GM18861 (cell line): ENCODE measurements at regions not wholly inside any gene's neighbourhood (a gene's known extent, or its start where the extent isn't known, plus 50 kb on each side); places are given as distances from the start of the nearest gene placed in this dataset.

Experiments
- ATAC-seq: cut with Tn5 transposase; IDR thresholded peaks from one replicate; pipeline ENCODE4 v1.9.1; 2021; ENCODE audit not compliant: unreplicated experiment

GRCh38 chr10:47101807-47102206 is 190.6 kb downstream of the PTPN20 start:
- ATAC-seq, result no peak

DNA sequence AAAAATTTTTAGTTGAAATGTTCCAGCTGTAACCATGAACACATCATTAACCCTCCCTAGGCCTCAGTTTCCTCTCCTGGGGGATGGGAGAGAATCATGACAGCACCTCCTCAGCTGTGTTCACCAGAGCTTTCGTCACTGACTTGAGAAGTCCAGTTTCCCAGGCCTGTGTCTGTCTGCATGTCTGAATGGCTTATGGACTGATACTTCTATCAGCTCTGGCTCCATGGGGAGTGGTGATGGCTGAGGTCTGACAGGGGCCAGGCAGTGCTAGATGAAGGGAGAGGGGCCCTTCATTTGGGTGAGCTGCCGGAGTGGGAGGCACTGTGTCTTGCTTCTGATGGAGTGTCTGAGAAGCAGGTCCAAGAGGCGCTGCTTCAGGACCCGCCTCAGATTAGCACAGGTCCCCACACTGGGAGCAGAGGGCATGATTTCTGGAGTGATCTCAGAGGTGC is 192.9 kb downstream of the PTPN20 start:
- ATAC-seq, result no peak

GRCh38 chr10:47104786-47105385 is 193.7 kb downstream of the PTPN20 start:
- ATAC-seq, result no peak

DNA sequence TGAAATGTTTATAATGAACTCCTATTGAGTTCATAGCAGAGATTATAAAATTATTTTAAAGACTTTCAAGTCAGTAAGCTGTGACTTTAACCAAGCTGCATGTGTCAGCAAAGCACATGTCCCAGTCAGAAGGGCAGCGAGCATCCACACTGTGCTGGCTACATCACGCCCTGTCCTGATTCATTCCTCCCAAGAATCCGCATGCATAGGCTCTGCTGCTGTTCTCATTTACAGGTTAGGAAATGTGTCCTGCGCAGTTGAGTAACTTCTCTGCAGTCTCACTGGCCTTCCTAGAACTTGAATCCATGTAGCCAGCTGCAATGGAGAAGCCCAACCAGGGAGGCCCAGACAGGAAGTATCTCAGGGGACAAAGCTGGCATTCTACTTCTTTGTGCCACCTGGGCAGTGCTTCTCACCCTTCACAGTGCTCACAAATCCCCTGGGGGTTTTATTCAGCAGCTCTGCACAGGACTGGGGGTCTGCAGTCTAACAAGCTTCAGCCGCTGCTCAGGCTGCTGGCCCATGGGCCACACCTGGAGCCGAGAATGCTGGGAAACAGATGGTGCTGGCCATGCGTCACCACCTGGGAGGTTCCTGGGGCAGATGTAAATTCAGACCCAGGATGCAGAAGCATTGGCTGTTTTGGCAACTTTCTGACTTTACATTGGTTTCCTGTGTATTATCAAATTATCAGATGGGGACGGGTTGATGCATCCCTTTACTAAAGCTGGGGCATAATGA is 192.8 kb upstream of the GDF10 start:
- ATAC-seq, result no peak

DNA sequence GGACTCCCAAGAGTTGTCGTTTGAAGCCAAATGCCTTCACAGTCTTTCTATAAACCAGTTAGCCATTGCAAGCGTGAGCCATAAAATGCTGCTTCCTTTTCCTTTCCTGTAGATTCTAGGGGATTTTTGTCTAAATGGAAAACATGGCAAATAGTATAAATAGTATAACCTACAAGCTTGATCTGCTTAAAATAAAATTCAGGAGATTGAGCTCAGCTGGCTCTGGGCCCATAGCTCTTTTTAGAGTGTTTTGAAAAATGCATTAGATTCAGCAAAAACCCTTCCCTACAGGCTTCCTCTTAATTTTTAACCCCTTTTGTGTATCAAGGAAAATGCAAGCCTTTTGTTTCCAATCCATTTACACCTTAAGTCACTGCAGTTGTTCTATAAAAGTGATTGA is 190.1 kb upstream of the GDF10 start:
- ATAC-seq, result no peak

DNA sequence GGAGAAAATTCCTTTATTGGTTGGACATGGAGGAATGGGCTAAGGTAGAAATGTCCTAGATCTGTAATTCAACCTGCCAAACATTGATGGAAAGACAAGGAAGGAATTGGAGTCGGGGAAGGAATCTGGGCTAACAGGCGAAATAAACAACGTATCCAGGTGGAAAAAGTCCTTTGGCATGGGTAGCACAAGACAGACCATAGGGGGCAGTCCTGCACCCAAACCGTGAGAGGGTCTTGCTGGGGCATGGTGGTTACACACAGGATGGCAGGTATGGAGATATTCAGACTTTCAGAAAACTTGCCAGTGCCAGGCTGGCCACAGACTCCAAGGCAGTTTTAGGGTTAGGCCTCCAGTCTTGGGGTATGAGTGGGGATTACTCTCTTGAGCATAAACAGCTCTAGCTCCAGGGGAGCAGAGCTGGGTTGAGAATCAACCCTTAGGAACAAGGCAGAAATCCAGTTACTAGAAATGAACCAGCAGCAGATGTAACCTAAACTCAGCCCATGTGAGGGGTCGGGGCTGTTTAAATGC is 188.6 kb upstream of the GDF10 start:
- no peak for ATAC-seq

DNA sequence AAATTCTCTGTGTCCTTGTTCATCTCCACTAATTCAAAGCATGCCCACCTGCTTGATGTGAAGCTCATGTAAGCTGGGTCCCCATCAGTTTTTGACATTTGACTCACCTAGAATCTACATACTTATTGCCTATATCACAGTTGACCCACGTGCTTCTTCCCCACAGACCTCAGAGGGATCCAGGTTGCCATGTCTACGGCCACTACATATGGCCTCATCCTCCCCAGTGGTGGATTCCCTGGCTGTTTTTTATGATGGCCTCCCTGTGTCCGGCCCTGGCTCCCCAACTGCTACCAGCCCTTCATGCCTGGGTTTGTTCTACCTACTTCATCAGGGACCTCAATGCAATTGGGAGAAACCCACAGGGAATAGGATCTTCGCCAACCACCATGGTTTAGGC is 187.4 kb upstream of the GDF10 start:
- no peak for ATAC-seq

DNA sequence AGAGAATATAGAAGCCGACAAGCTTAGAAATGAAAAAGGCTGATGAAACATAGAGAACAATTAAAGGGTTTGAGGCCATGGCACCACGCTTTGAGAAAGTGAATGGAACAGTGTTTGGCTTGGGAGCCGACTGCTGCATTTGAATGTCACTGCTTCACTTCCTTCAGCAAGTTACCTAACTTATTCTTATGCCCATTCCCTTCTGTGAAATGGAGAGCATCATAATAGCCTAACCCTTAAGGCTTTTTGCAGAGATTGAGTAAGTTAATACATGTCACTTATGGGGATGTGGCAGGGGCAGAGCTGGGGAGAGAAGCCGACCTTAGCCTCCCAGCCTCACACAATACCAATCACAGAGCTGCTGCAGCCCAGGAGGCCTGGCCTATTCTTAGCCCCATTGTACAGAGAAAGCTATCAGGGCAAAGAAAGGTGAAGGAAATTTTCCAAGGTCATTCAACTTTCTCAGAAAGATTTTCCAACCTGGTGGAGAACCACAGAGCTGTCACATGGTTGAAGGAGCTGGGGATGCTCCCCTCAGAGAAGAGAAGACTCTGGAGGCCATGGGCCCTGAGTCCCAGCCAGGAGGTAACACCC is 186.0 kb upstream of the GDF10 start:
- ATAC-seq, result no peak

GRCh38 chr10:47114680-47115186 is 185.3 kb upstream of the GDF10 start:
- ATAC-seq, result no peak

DNA sequence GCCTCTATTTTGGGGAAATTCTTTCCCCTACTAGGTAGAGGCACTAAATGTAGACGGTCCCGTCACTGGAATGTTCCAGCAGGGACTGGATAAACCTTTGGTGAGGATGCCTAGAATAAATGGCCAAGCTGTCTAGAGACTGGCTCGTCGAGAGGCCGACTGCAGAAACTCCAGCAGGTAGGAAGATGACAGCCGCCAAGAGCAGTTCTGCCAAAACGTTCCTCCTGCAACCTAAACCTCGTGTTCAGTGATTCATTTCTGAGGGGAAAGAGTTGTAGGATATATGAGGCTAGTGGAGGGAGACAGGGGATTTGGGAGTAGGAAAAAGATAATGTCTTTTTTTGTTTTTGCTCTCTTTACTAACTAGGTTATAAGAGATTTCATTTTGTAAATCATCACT is 184.7 kb upstream of the GDF10 start:
- ATAC-seq, result no peak

GRCh38 chr10:47116445-47116844 is 183.6 kb upstream of the GDF10 start:
- no peak for ATAC-seq

GRCh38 chr10:47118326-47118725 is 181.7 kb upstream of the GDF10 start:
- ATAC-seq, result no peak

DNA sequence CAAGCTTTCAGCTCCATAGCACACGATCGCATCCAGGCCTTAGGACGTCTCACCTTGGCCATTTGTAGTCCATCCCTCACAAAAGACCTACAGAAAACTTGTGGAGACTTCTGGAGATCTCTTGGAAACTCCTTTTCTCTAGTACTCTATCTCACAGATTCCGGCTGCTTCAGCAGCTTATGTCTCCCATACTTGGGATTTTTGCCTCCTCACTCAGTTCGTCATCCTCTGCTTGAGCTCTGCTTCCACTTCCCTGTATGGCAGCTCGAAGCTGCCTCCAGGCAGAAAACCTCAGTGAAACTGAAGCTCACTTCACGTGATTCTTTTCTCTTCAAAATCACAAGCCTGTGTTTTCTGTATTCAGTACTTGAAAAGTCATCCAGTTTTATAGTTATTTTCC is 178.7 kb upstream of the GDF10 start:
- ATAC-seq, result no peak

- ATAC-seq, result no peak
These were observed 176.2 kb upstream of the GDF10 start for GRCh38 chr10:47123716-47124288.

GRCh38 chr10:47127188-47127785 is 172.7 kb upstream of the GDF10 start:
- ATAC-seq, result no peak

DNA sequence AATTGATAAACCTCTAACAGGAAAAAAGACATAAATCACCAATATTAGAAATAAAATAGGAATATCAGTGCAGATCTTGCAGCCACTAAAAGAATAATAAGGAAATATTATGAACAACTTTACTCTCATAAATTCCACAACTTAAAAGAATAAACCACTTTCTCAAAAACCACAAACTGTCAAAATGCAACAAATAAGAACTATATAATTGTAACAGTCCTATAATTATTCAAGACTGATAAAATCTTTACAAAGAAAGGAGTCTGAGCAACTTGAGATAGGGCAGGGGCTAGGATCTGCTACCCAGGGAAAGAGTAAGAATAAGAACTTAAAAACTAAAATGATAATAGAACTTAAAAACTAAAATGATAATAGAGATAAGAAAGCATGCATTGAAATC is 169.5 kb upstream of the GDF10 start:
- no peak for ATAC-seq

- no peak for ATAC-seq
These were observed 166.0 kb upstream of the GDF10 start for GRCh38 chr10:47133871-47134570.

GRCh38 chr10:47136866-47137265 is 163.1 kb upstream of the GDF10 start:
- ATAC-seq, result no peak

GRCh38 chr10:47137311-47137851 is 162.6 kb upstream of the GDF10 start:
- no peak for ATAC-seq

DNA sequence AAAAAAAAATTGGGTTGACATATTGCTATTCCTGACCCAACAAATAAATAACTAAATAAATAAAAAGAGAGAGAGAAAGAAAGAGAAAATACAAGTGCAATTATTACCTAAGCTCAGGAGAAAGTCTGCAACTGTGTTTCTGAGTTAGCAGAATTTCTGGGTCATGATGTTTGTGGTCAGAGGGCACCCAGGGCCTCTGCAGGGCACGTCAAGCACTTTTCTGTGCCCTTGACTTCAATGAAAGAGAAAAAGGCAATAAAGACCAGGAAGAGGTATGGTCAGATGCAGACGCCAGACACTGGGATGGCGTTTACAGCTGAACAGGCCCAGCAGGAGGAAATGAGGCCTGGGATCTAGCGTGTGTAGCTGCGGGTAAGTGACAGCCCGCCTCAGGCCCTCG is 160.9 kb upstream of the GDF10 start:
- ATAC-seq, result no peak
